ENCODE measurements at regions not wholly inside any gene's neighbourhood (a gene's known extent, or its start where the extent isn't known, plus 50 kb on each side); places are given as distances from the start of the nearest gene placed in this dataset.

DNA sequence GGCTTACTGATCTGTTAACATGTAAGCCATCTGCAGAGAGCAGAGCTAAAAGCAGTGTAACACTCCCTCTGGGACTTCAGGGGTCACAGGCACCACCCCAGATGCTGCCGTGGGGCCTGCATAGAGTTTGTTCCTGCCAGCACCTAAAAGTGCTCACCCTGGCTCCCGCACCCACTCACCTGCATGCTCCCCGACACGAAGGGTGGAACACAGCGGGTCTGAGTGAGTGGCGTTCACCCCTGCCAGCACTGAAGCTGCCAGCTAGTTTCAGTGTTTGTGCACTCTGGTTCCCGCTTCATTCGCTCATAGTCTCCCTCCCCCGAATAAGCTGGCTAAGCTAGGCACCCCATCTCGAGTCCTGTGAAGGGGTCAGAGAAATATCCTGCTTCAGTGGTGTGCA lies 1681.0 kb downstream of the NCAM2 start:
- no peak overlapping the region for H3K4me3 ChIP-seq
- H4K20me1 ChIP-seq (ENCODE audit: low read depth): no peaks in the 10 kb centered on the region
- no peaks in the 10 kb centered on the region for H3K79me2 ChIP-seq (ENCODE audit: low read depth)
- no peak overlapping the region for H3K27ac Mint-ChIP-seq
- H3F3A ChIP-seq (ENCODE audit: low read depth): no peaks in the 10 kb centered on the region
- H3K4me1 Mint-ChIP-seq: no peaks in the 10 kb centered on the region
- H2AFZ ChIP-seq (replicated peaks): no peak overlapping the region
- no peak overlapping the region for H3K27ac ChIP-seq
- H3K9me3 ChIP-seq (ENCODE audit: low read depth): no peaks in the 10 kb centered on the region
- no peaks in the 10 kb centered on the region for H3K36me3 ChIP-seq
- no peaks in the 10 kb centered on the region for H3K27me3 Mint-ChIP-seq (ENCODE audit: insufficient read depth, low read depth)
- no peak for DNase-seq (ENCODE audit: low spot score)
- H3K4me1 ChIP-seq: no peaks in the 10 kb centered on the region
- no peak overlapping the region for H3K9ac ChIP-seq
- H3K27me3 ChIP-seq: no peaks in the 10 kb centered on the region
- no peaks in the 10 kb centered on the region for H3K36me3 Mint-ChIP-seq
- H3K4me3 Mint-ChIP-seq: no peak overlapping the region
- H3K4me2 ChIP-seq: no peak overlapping the region
- peaks cover 7% of the 10 kb centered on the region for H3K9me3 Mint-ChIP-seq
- no peak for TF ChIP-seq EZH2phosphoT487 (IDR thresholded peaks at IDR 0.05)
- no peak for TF ChIP-seq EZH2 (IDR thresholded peaks at IDR 0.05)
- TF ChIP-seq, protein P1, sequence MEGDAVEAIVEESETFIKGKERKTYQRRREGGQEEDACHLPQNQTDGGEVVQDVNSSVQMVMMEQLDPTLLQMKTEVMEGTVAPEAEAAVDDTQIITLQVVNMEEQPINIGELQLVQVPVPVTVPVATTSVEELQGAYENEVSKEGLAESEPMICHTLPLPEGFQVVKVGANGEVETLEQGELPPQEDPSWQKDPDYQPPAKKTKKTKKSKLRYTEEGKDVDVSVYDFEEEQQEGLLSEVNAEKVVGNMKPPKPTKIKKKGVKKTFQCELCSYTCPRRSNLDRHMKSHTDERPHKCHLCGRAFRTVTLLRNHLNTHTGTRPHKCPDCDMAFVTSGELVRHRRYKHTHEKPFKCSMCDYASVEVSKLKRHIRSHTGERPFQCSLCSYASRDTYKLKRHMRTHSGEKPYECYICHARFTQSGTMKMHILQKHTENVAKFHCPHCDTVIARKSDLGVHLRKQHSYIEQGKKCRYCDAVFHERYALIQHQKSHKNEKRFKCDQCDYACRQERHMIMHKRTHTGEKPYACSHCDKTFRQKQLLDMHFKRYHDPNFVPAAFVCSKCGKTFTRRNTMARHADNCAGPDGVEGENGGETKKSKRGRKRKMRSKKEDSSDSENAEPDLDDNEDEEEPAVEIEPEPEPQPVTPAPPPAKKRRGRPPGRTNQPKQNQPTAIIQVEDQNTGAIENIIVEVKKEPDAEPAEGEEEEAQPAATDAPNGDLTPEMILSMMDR (IDR thresholded peaks at IDR 0.05): no peak

DNA sequence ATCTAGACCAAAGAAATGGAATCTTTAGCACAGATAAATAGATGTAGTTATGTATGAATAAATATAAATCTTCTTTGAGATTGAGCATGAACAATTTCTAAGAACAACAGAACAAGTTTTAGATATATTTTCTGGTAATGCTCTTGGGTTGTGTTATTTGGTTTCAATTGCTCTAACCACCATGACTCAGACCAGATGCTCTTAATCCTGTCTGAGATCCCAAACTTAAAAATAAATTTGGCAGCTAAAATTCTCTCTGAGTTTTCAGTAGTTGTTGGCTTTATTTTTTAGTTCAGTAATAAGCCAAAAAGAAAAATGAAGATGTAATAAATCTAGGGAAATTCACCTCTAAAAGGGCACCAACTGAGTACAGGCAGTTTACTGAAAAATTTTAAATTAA lies 1693.4 kb downstream of the NCAM2 start:
- TF ChIP-seq, protein P1 (IDR thresholded peaks at IDR 0.05): no peak
- no peak for TF ChIP-seq EZH2phosphoT487 (IDR thresholded peaks at IDR 0.05)
- no peak for TF ChIP-seq EZH2 (IDR thresholded peaks at IDR 0.05)
- Mint-ChIP-seq H3K4me1 (no peaks in the 10 kb centered on the region), H3K4me3 (no peak overlapping the region), H3K9me3 (no peaks in the 10 kb centered on the region), H3K36me3 (no peaks in the 10 kb centered on the region), H3K27me3 (ENCODE audit: insufficient read depth, low read depth) (no peaks in the 10 kb centered on the region), H3K27ac (no peak overlapping the region)
- no peak overlapping the region for H3K4me2 ChIP-seq
- H4K20me1 ChIP-seq (ENCODE audit: low read depth): no peaks in the 10 kb centered on the region
- H3K27ac ChIP-seq: no peak overlapping the region
- no peaks in the 10 kb centered on the region for H3K36me3 ChIP-seq
- H3K9me3 ChIP-seq (ENCODE audit: low read depth): no peaks in the 10 kb centered on the region
- no peak overlapping the region for H3K9ac ChIP-seq
- DNase-seq (ENCODE audit: low spot score): no peak
- H3F3A ChIP-seq (ENCODE audit: low read depth): no peaks in the 10 kb centered on the region
- H3K27me3 ChIP-seq: no peaks in the 10 kb centered on the region
- H3K4me1 ChIP-seq: no peaks in the 10 kb centered on the region
- no peak overlapping the region for H2AFZ ChIP-seq (replicated peaks)
- no peak overlapping the region for H3K4me3 ChIP-seq
- no peaks in the 10 kb centered on the region for H3K79me2 ChIP-seq (ENCODE audit: low read depth)

DNA sequence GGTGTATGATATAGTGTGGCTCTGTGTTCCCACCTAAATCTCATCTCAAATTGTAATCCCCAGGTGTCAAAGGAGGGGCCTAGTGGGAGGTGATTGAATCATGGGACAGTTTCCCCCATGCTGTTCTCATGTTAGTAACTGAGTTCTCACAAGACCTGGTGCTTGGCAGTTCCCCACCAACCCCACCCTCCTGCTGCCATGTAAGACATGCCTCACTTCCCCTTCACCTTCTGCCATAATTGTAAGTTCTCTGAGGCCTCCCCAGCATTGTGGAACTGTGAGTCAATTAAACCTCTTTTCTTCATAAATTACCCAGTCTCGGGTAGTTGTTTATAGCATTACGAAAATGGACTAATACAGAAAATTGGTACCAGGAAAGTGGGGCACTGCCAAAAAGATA lies 1705.3 kb downstream of the NCAM2 start:
- H4K20me1 ChIP-seq (ENCODE audit: low read depth): no peaks in the 10 kb centered on the region
- no peak for DNase-seq (ENCODE audit: low spot score)
- no peaks in the 10 kb centered on the region for H3K4me1 Mint-ChIP-seq
- H3K9ac ChIP-seq: no peak overlapping the region
- H3F3A ChIP-seq (ENCODE audit: low read depth): no peaks in the 10 kb centered on the region
- H2AFZ ChIP-seq (replicated peaks): no peak overlapping the region
- no peaks in the 10 kb centered on the region for H3K4me1 ChIP-seq
- H3K36me3 Mint-ChIP-seq: no peaks in the 10 kb centered on the region
- no peak overlapping the region for H3K4me3 Mint-ChIP-seq
- TF ChIP-seq EZH2 (IDR thresholded peaks at IDR 0.05) (no peak), EZH2phosphoT487 (IDR thresholded peaks at IDR 0.05) (no peak)
- TF ChIP-seq, protein P1 (IDR thresholded peaks at IDR 0.05): no peak
- H3K9me3 ChIP-seq (ENCODE audit: low read depth): no peaks in the 10 kb centered on the region
- no peaks in the 10 kb centered on the region for H3K27me3 ChIP-seq
- no peaks in the 10 kb centered on the region for H3K79me2 ChIP-seq (ENCODE audit: low read depth)
- H3K9me3 Mint-ChIP-seq: no peaks in the 10 kb centered on the region
- H3K27ac ChIP-seq: no peak overlapping the region
- peaks cover 3% of the 10 kb centered on the region for H3K36me3 ChIP-seq
- H3K4me2 ChIP-seq: no peak overlapping the region
- no peak overlapping the region for H3K4me3 ChIP-seq
- no peak overlapping the region for H3K27ac Mint-ChIP-seq
- peaks cover 2% of the 10 kb centered on the region for H3K27me3 Mint-ChIP-seq (ENCODE audit: insufficient read depth, low read depth)

DNA sequence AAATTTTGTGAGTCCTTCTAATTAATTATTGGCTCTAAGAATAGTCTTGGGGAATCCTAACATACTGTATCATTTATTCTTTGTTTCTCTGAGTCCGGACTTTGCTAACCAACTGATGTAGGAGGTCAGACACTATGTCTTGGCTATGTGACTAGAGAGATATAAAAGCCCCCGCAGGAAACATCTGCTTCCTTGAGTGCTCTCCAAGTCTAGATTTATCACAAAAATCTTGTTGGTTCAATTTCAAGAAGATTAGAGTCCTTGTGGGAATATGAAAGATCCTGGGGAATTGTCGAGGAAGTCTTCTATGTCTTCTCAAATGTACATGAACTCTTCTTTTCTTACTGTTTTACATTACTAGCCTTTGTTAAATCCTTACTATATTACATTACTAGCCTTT lies 1712.5 kb downstream of the NCAM2 start:
- no peak overlapping the region for H3K9ac ChIP-seq
- Mint-ChIP-seq H3K9me3 (peaks cover 3% of the 10 kb centered on the region), H3K4me3 (no peak overlapping the region), H3K27me3 (ENCODE audit: insufficient read depth, low read depth) (peaks cover 2% of the 10 kb centered on the region), H3K27ac (no peak overlapping the region), H3K36me3 (no peaks in the 10 kb centered on the region), H3K4me1 (no peaks in the 10 kb centered on the region)
- H3K27me3 ChIP-seq: no peaks in the 10 kb centered on the region
- no peak overlapping the region for H2AFZ ChIP-seq (replicated peaks)
- no peaks in the 10 kb centered on the region for H3K79me2 ChIP-seq (ENCODE audit: low read depth)
- no peak overlapping the region for H3K27ac ChIP-seq
- no peaks in the 10 kb centered on the region for H4K20me1 ChIP-seq (ENCODE audit: low read depth)
- no peaks in the 10 kb centered on the region for H3K4me1 ChIP-seq
- DNase-seq (ENCODE audit: low spot score): no peak
- H3K9me3 ChIP-seq (ENCODE audit: low read depth): no peaks in the 10 kb centered on the region
- H3F3A ChIP-seq (ENCODE audit: low read depth): no peaks in the 10 kb centered on the region
- no peak overlapping the region for H3K4me3 ChIP-seq
- H3K36me3 ChIP-seq: peaks cover 3% of the 10 kb centered on the region
- TF ChIP-seq EZH2phosphoT487 (IDR thresholded peaks at IDR 0.05) (no peak), EZH2 (IDR thresholded peaks at IDR 0.05) (no peak)
- TF ChIP-seq, protein P1 (IDR thresholded peaks at IDR 0.05): no peak
- no peak overlapping the region for H3K4me2 ChIP-seq

All from neural progenitor cell (in vitro differentiated cells).